B cell (primary cell): ENCODE measurements at regions not wholly inside any gene's neighbourhood (a gene's known extent, or its start where the extent isn't known, plus 50 kb on each side); places are given as distances from the start of the nearest gene placed in this dataset.

Experiments
- ATAC-seq: fragments of 200-7000 bp; cut with Tn5 transposase; one replicate; pipeline ENCODE4 v1.10.0; 2021; ENCODE audit warnings: low read depth, mild to moderate bottlenecking, moderate number of reproducible peaks, moderate library complexity
- CTCF ChIA-PET: fragments of 350-600 bp; sonication (Branson Sonifier 250); formaldehyde crosslinking; loops from one replicate; lab custom pipeline; 2021; ENCODE audit warnings: antibody characterized with exemption, inconsistent platforms; lab: Charles Lee
- POLR2A ChIA-PET: fragments of 350-600 bp; sonication (Branson Sonifier 250); formaldehyde crosslinking; loops from one replicate; lab custom pipeline; 2021; ENCODE audit warnings: antibody characterized with exemption; lab: Charles Lee
- DNase-seq: peaks from one replicate; pipeline ENCODE4 v3.0.0; 2013
- H2AFZ ChIP-seq: 2 replicates; pipeline ENCODE4 v1.6.1; 2012; ENCODE audit warnings: mild to moderate bottlenecking, low read depth, low read length; ENCODE audit not compliant: insufficient read depth, poor library complexity, severe bottlenecking
- H3K27ac ChIP-seq, 2 donors: 1 replicate in 1 of 2; 2 replicates in 1 of 2; pipeline ENCODE4 v1.5.1; 2012 to 2013; ENCODE audit warnings: low read length in 2 of 2, mild to moderate bottlenecking in 2 of 2, moderate library complexity in 1 of 2
- H3K27me3 ChIP-seq, 4 experiments: fragments of 200-600 bp in 1 of 4; sonication (generic) in 1 of 4; replicated peaks in 1 of 4; 1 replicate in 2 of 4; 2 replicates in 2 of 4; pipeline versions ENCODE4 v1.6.1 to v1.7.0; 2013 to 2016; ENCODE audit warnings: low read length in 3 of 4, mild to moderate bottlenecking in 2 of 4, mixed read lengths in 1 of 4, moderate library complexity in 1 of 4; ENCODE audit not compliant: insufficient read depth in 4 of 4, control insufficient read depth in 3 of 4; ENCODE audit errors: control extremely low read depth in 1 of 4
- H3K36me3 ChIP-seq, 2 experiments: replicated peaks in 1 of 2; 1 replicate in 1 of 2; 2 replicates in 1 of 2; pipeline versions ENCODE4 v1.6.1 to v1.7.1; 2013; ENCODE audit warnings: low read length in 1 of 2; ENCODE audit not compliant: insufficient read depth in 2 of 2, control insufficient read depth in 1 of 2; ENCODE audit errors: control extremely low read depth in 1 of 2, extremely low read depth in 1 of 2
- H3K4me1 ChIP-seq, 2 donors: fragments of 200-600 bp in 1 of 2; sonication (generic) in 1 of 2; 1 replicate in 1 of 2; 2 replicates in 1 of 2; pipeline versions ENCODE4 v1.5.1 to v1.6.1; 2013 to 2017; ENCODE audit warnings: low read length in 2 of 2; ENCODE audit not compliant: control insufficient read depth in 2 of 2, insufficient read depth in 2 of 2
- H3K4me2 ChIP-seq: replicated peaks from 2 replicates; pipeline ENCODE3; 2012; ENCODE audit warnings: mild to moderate bottlenecking, low read depth, low read length; ENCODE audit not compliant: poor library complexity, severe bottlenecking
- H3K4me3 ChIP-seq, 5 experiments: fragments of 200-600 bp in 1 of 5; sonication (generic) in 1 of 5; 1 replicate in 3 of 5; 2 replicates in 2 of 5; pipeline versions ENCODE4 v1.5.1 to v1.7.0; 2011 to 2016; ENCODE audit warnings: low read length in 4 of 5, mild to moderate bottlenecking in 4 of 5, low read depth in 2 of 5, control low read depth in 1 of 5, moderate library complexity in 1 of 5; ENCODE audit not compliant: insufficient read depth in 1 of 5; ENCODE audit errors: control extremely low read depth in 1 of 5, extremely low read depth in 1 of 5
- H3K79me2 ChIP-seq: fragments of 200-600 bp; sonication (generic); one replicate; pipeline ENCODE4 v1.6.0; 2016; ENCODE audit warnings: low read length; ENCODE audit not compliant: control insufficient read depth, insufficient read depth
- H3K9ac ChIP-seq: fragments of 200-600 bp; sonication (generic); 2 replicates; pipeline ENCODE4 v1.6.1; 2017; ENCODE audit warnings: mild to moderate bottlenecking, low read length, moderate library complexity
- H3K9me3 ChIP-seq, 3 donors: one replicate each; pipeline versions ENCODE4 v1.6.1 to v1.7.1; 2013; ENCODE audit warnings: low read length in 2 of 3; ENCODE audit not compliant: control insufficient read depth in 2 of 3, insufficient read depth in 1 of 3; ENCODE audit errors: control extremely low read depth in 1 of 3
- H4K20me1 ChIP-seq: 2 replicates; pipeline ENCODE4 v1.6.0; 2012; ENCODE audit warnings: mild to moderate bottlenecking, low read length; ENCODE audit not compliant: insufficient read depth, control insufficient read depth, poor library complexity, severe bottlenecking
- H3K27ac Mint-ChIP-seq: one replicate; pipeline ENCODE4 v1.8.0; 2021; ENCODE audit warnings: mixed read lengths
- H3K27me3 Mint-ChIP-seq: one replicate; pipeline ENCODE4 v1.8.0; 2021; ENCODE audit warnings: mixed read lengths
- H3K4me1 Mint-ChIP-seq: one replicate; pipeline ENCODE4 v1.8.0; 2021; ENCODE audit warnings: mixed read lengths
- H3K4me3 Mint-ChIP-seq: one replicate; pipeline ENCODE4 v1.8.0; 2021; ENCODE audit warnings: mixed read lengths
- H3K9me3 Mint-ChIP-seq: one replicate; pipeline ENCODE4 v1.8.0; 2022; ENCODE audit warnings: mixed read lengths; ENCODE audit not compliant: insufficient read depth
- EZH2 ChIP-seq: IDR thresholded peaks from 2 replicates; pipeline ENCODE4 v1.6.1; 2012; ENCODE audit warnings: borderline replicate concordance, low read depth, mild to moderate bottlenecking, moderate library complexity, low read length; ENCODE audit not compliant: insufficient read depth, poor library complexity, severe bottlenecking
- WGBS: methylation state at CpG from one replicate; pipeline ENCODE4 v1.1.5; 2013; ENCODE audit warnings: missing lambda C conversion rate; ENCODE audit not compliant: insufficient coverage; 5-methylcytosine and 5-hydroxymethylcytosine counted together
- intact Hi-C: fragments of 100-400 bp; cut with micrococcal nuclease; formaldehyde crosslinking; loops from one replicate; pipeline ENCODE4 v1.10.0; 2022
- TF ChIP-seq, protein P1 (sequence below): fragments of 200-600 bp; IDR thresholded peaks from one replicate; pipeline ENCODE4 v1.8.0; 2022; ENCODE audit warnings: antibody characterized with exemption, mild to moderate bottlenecking

DNA sequence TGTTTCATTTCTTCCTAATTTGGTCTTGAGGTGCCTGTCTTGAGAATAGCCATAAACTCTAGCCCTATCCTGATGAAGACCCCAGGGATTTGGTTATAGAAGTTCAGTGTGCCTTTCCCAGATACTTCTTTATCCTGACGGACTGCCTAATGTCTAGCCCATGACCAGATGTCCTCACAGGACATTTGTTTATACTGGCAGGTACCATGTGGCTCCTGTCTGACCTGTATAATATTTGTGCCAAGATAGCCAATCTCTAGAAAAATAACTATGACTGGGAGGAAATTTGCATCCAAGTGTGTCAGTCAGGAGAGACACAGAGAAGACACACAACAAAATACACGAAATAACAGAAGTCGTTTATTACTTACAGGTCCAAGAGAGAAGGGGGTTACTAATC lies 69.2 kb upstream of the MIR17HG start:
- Mint-ChIP-seq H3K4me3 (no peak overlapping the region), H3K27me3 (no peaks in the 10 kb centered on the region), H3K9me3 (no peaks in the 10 kb centered on the region), H3K27ac (no peak overlapping the region), H3K4me1 (no peaks in the 10 kb centered on the region)
- ATAC-seq (no peak), DNase-seq (no peak)
- no peaks in the 10 kb centered on the region for H3K9me3 ChIP-seq
- WGBS = no CpG with 5 or more reads among the region's 3 CpGs
- H3K4me1 ChIP-seq = no peaks in the 10 kb centered on the region
- intact Hi-C loops = no loop called here
- TF ChIP-seq, protein P1, sequence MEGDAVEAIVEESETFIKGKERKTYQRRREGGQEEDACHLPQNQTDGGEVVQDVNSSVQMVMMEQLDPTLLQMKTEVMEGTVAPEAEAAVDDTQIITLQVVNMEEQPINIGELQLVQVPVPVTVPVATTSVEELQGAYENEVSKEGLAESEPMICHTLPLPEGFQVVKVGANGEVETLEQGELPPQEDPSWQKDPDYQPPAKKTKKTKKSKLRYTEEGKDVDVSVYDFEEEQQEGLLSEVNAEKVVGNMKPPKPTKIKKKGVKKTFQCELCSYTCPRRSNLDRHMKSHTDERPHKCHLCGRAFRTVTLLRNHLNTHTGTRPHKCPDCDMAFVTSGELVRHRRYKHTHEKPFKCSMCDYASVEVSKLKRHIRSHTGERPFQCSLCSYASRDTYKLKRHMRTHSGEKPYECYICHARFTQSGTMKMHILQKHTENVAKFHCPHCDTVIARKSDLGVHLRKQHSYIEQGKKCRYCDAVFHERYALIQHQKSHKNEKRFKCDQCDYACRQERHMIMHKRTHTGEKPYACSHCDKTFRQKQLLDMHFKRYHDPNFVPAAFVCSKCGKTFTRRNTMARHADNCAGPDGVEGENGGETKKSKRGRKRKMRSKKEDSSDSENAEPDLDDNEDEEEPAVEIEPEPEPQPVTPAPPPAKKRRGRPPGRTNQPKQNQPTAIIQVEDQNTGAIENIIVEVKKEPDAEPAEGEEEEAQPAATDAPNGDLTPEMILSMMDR = no peak
- no peak for TF ChIP-seq EZH2
- H3K36me3 ChIP-seq = no peaks in the 10 kb centered on the region
- ChIA-PET POLR2A (no interaction called here), CTCF (no interaction called here)
- H2AFZ ChIP-seq = no peak overlapping the region
- no peak overlapping the region for H3K9ac ChIP-seq
- H3K27me3 ChIP-seq = no peaks in the 10 kb centered on the region
- H4K20me1 ChIP-seq = no peaks in the 10 kb centered on the region
- H3K4me2 ChIP-seq = no peak overlapping the region
- H3K79me2 ChIP-seq = no peaks in the 10 kb centered on the region
- no peak overlapping the region for H3K4me3 ChIP-seq
- no peak overlapping the region for H3K27ac ChIP-seq

DNA sequence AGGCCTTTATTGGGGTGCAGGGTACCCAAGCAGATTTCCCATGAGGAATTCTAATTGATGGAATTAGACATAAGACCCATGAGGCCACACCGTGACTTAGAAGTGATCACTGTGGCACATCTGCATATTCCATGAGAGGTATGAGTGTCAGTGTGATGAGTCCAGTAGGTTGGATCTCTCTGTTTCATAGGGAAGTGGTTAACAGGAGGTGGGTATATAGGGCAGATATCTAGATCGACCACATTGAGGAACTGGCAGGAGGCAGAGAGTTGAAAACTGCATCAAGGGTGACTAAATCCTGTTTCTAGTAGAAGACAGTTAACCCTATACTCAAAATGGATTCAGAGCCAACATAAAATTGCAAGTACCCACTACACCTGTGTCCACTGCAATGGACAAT lies 68.6 kb upstream of the MIR17HG start:
- H3K27me3 ChIP-seq = no peaks in the 10 kb centered on the region
- ATAC-seq (no peak), DNase-seq (no peak)
- no peak overlapping the region for H2AFZ ChIP-seq
- TF ChIP-seq EZH2 = no peak
- TF ChIP-seq, protein P1 = no peak
- H3K4me2 ChIP-seq = no peak overlapping the region
- Mint-ChIP-seq H3K4me3 (no peak overlapping the region), H3K27ac (no peak overlapping the region), H3K4me1 (no peaks in the 10 kb centered on the region), H3K9me3 (no peaks in the 10 kb centered on the region), H3K27me3 (peaks cover 3% of the 10 kb centered on the region)
- H3K9ac ChIP-seq = no peak overlapping the region
- ChIA-PET CTCF (no interaction called here), POLR2A (no interaction called here)
- H3K9me3 ChIP-seq = no peaks in the 10 kb centered on the region
- intact Hi-C loops = no loop called here
- H4K20me1 ChIP-seq = no peaks in the 10 kb centered on the region
- no peak overlapping the region for H3K27ac ChIP-seq
- no peaks in the 10 kb centered on the region for H3K79me2 ChIP-seq
- WGBS = 33% methylated on average over 1 of the region's 2 CpGs
- no peak overlapping the region for H3K4me3 ChIP-seq
- no peaks in the 10 kb centered on the region for H3K4me1 ChIP-seq
- H3K36me3 ChIP-seq = no peaks in the 10 kb centered on the region
